Breast epithelium (tissue), 4 donors: ENCODE measurements at regions not wholly inside any gene's neighbourhood (a gene's known extent, or its start where the extent isn't known, plus 50 kb on each side); places are given as distances from the start of the nearest gene placed in this dataset.

ENCODE experiments used
- DNase-seq, 2 donors: peaks; one replicate each; pipeline ENCODE4 v3.0.0-alpha.2; 2019; ENCODE audit warnings: low spot score in 2 of 2
- H3K27ac ChIP-seq, 2 donors: fragments of 200-600 bp; sonication (generic) in 1 of 2; one replicate each; pipeline ENCODE4 v1.5.1; 2016 to 2019; ENCODE audit warnings: mild to moderate bottlenecking in 1 of 2
- H3K27me3 ChIP-seq, 2 donors: fragments of 200-600 bp; sonication (generic) in 1 of 2; one replicate each; pipeline versions ENCODE4 v1.5.1 to v1.6.0; 2017 to 2019; ENCODE audit warnings: control low read depth in 1 of 2, mild to moderate bottlenecking in 1 of 2
- H3K36me3 ChIP-seq: fragments of 200-600 bp; one replicate; pipeline ENCODE4 v1.5.1; 2019
- H3K4me1 ChIP-seq, 2 donors: fragments of 200-600 bp; sonication (generic); one replicate each; pipeline ENCODE4 v1.5.1; 2016 to 2019; ENCODE audit warnings: control low read depth in 1 of 2
- H3K4me3 ChIP-seq, 3 donors: fragments of 200-600 bp; sonication (generic); 1 replicate in 2 of 3; 2 replicates in 1 of 3; pipeline ENCODE4 v1.5.1; 2016 to 2019; ENCODE audit warnings: mild to moderate bottlenecking in 3 of 3, moderate library complexity in 2 of 3
- H3K9me3 ChIP-seq, 2 donors: fragments of 200-600 bp; sonication (generic) in 1 of 2; one replicate each; pipeline ENCODE4 v1.5.1; 2016 to 2019; ENCODE audit warnings: control low read depth in 1 of 2
- CTCF ChIP-seq, 3 donors: fragments of 450-650 bp; IDR thresholded peaks; one replicate each; pipeline ENCODE4 v1.5.1; 2016 to 2017; ENCODE audit warnings: antibody characterized with exemption in 3 of 3, mild to moderate bottlenecking in 3 of 3, moderate library complexity in 3 of 3
- POLR2A ChIP-seq: fragments of 450-650 bp; IDR thresholded peaks from one replicate; pipeline ENCODE4 v1.6.1; 2016; ENCODE audit warnings: antibody characterized with exemption, mild to moderate bottlenecking, moderate library complexity
- POLR2AphosphoS5 ChIP-seq, 3 donors: sonication (generic); formaldehyde crosslinking; IDR thresholded peaks; one replicate each; pipeline ENCODE4 v1.6.1; 2017; ENCODE audit warnings: antibody characterized with exemption in 3 of 3
- intact Hi-C: fragments of 100-400 bp; cut with DNase I; formaldehyde crosslinking; loops from one replicate; pipeline ENCODE4 v1.15.1; 2023; ENCODE audit warnings: low total_unique reads

GRCh38 chr10:92747066-92747465, 57.3 kb downstream of the HHEX start:
- Histone ChIP-seq H3K27me3 (no peaks in the 10 kb centered on the region), H3K4me1 (no peaks in the 10 kb centered on the region), H3K36me3 (no peaks in the 10 kb centered on the region), H3K9me3 (no peaks in the 10 kb centered on the region), H3K4me3 (no peak overlapping the region), H3K27ac (no peak overlapping the region)
- no peak for DNase-seq
- intact Hi-C loops, result no loop called here
- TF ChIP-seq CTCF (IDR thresholded peaks at IDR 0.05) (no peak), POLR2AphosphoS5 (IDR thresholded peaks at IDR 0.05) (no peak), POLR2A (no peak)

- H3K27me3 ChIP-seq, result no peaks in the 10 kb centered on the region
- H3K4me1 ChIP-seq, result no peaks in the 10 kb centered on the region
- no peak overlapping the region for H3K27ac ChIP-seq
- intact Hi-C loops, result no loop called here
- H3K36me3 ChIP-seq, result no peaks in the 10 kb centered on the region
- TF ChIP-seq POLR2A (no peak), POLR2AphosphoS5 (IDR thresholded peaks at IDR 0.05) (no peak), CTCF (IDR thresholded peaks at IDR 0.05) (no peak)
- DNase-seq, result no peak
- no peak overlapping the region for H3K4me3 ChIP-seq
- no peaks in the 10 kb centered on the region for H3K9me3 ChIP-seq
Observed at GRCh38 chr10:92747600-92747999, 57.8 kb downstream of the HHEX start.

- Histone ChIP-seq H3K4me1 (no peaks in the 10 kb centered on the region), H3K36me3 (no peaks in the 10 kb centered on the region), H3K27ac (no peak overlapping the region), H3K9me3 (no peaks in the 10 kb centered on the region), H3K4me3 (no peak overlapping the region), H3K27me3 (no peaks in the 10 kb centered on the region)
- TF ChIP-seq CTCF (IDR thresholded peaks at IDR 0.05), result no peak
- no peak for TF ChIP-seq POLR2AphosphoS5 (IDR thresholded peaks at IDR 0.05)
- no peak for TF ChIP-seq POLR2A
- intact Hi-C loops, result no loop called here
- DNase-seq, result no peak
Observed at GRCh38 chr10:92750791-92751533, 61.2 kb downstream of the HHEX start.

GRCh38 chr10:92751534-92751811, 61.7 kb downstream of the HHEX start:
- no peak for DNase-seq
- intact Hi-C loops, result no loop called here
- H3K27ac ChIP-seq, result no peak overlapping the region
- H3K27me3 ChIP-seq, result no peaks in the 10 kb centered on the region
- no peak overlapping the region for H3K4me3 ChIP-seq
- H3K9me3 ChIP-seq, result no peaks in the 10 kb centered on the region
- H3K36me3 ChIP-seq, result no peaks in the 10 kb centered on the region
- TF ChIP-seq CTCF (IDR thresholded peaks at IDR 0.05), result no peak
- no peak for TF ChIP-seq POLR2A
- no peak for TF ChIP-seq POLR2AphosphoS5 (IDR thresholded peaks at IDR 0.05)
- H3K4me1 ChIP-seq, result no peaks in the 10 kb centered on the region

- Histone ChIP-seq H3K4me3 (no peak overlapping the region), H3K9me3 (no peaks in the 10 kb centered on the region), H3K27ac (no peak overlapping the region), H3K4me1 (no peaks in the 10 kb centered on the region), H3K36me3 (no peaks in the 10 kb centered on the region), H3K27me3 (no peaks in the 10 kb centered on the region)
- DNase-seq, result no peak
- intact Hi-C loops, result no loop called here
- TF ChIP-seq POLR2A (no peak), POLR2AphosphoS5 (IDR thresholded peaks at IDR 0.05) (no peak), CTCF (IDR thresholded peaks at IDR 0.05) (no peak)
Observed at GRCh38 chr10:92751827-92752226, 62.1 kb downstream of the HHEX start.
